HCT116 (cell line): ENCODE measurements at regions not wholly inside any gene's neighbourhood (a gene's known extent, or its start where the extent isn't known, plus 50 kb on each side); places are given as distances from the start of the nearest gene placed in this dataset.

Experiments
- CTCF ChIP-seq, 3 experiments: fragments of 200-600 bp in 1 of 3; sonication (generic) in 1 of 3; IDR thresholded peaks in 2 of 3; conservative IDR thresholded peaks in 1 of 3; 2 replicates each; pipeline ENCODE4 v1.5.1; 2012 to 2017; ENCODE audit warnings: low read depth in 2 of 3, low read length in 2 of 3, antibody characterized with exemption in 1 of 3, borderline replicate concordance in 1 of 3, control low read depth in 1 of 3, mild to moderate bottlenecking in 1 of 3, mixed read lengths in 1 of 3, mixed run types in 1 of 3, moderate library complexity in 1 of 3; ENCODE audit not compliant: insufficient read depth in 1 of 3
- ELF1 ChIP-seq: IDR thresholded peaks from 2 replicates; pipeline ENCODE4 v1.6.1; 2012; ENCODE audit warnings: low read depth, borderline replicate concordance
- SP1 ChIP-seq: IDR thresholded peaks from 2 replicates; pipeline ENCODE4 v1.6.1; 2012; ENCODE audit warnings: low read depth
- ZNF274 ChIP-seq: fragments of 200-500 bp; sonication (Bioruptor generic); IDR thresholded peaks from 2 replicates; pipeline ENCODE4 v1.6.1; 2014; ENCODE audit warnings: mild to moderate bottlenecking, low read depth, low read length, inconsistent platforms

- TF ChIP-seq CTCF (IDR thresholded peaks at IDR 0.05 in 2 of 3, conservative IDR thresholded peaks at IDR 0.05 in 1 of 3; ENCODE audit: borderline replicate concordance in 1 of 3, insufficient read depth in 1 of 3, low read depth in 2 of 3, low read length in 2 of 3) = no peak
- no peak for TF ChIP-seq SP1
- TF ChIP-seq ZNF274 = no peak
- TF ChIP-seq ELF1 = no peak
Measured at GRCh38 chr3:107981471-107982111, 109.2 kb downstream of the CD47 start.
